B cell (primary cell): ENCODE measurements at regions not wholly inside any gene's neighbourhood (a gene's known extent, or its start where the extent isn't known, plus 50 kb on each side); places are given as distances from the start of the nearest gene placed in this dataset.

Source experiments
- CTCF ChIP-seq: fragments of 200-600 bp; IDR thresholded peaks from one replicate; pipeline ENCODE4 v1.8.0; 2022; ENCODE audit warnings: antibody characterized with exemption, mild to moderate bottlenecking
- EZH2 ChIP-seq: IDR thresholded peaks from 2 replicates; pipeline ENCODE4 v1.6.1; 2012; ENCODE audit warnings: borderline replicate concordance, low read depth, mild to moderate bottlenecking, moderate library complexity, low read length; ENCODE audit not compliant: insufficient read depth, poor library complexity, severe bottlenecking

GRCh38 chr7:125567686-125568085, 638.1 kb upstream of the POT1 start:
- TF ChIP-seq CTCF (no peak), EZH2 (no peak)
